ENCODE measurements at regions not wholly inside any gene's neighbourhood (a gene's known extent, or its start where the extent isn't known, plus 50 kb on each side); places are given as distances from the start of the nearest gene placed in this dataset.

DNA sequence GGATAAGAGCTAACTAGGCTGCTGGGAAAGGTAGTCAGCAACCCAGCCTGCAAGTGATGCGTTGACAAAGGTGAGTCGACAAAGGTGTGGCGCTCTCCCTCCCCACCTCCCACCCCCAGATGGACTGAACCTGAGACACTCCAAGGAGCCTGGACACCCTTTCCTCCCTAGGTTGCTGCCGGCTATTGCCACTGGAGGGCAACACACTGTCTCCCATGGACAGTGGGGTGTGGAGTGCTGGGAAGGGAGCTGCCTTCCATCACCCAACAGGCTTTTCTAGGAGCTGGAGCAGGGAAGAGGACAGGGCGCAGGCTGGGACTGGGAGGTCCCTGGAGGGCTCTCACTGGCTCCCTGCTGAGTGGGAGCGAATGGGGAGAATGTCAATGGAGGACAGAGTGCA is 75.4 kb upstream of the ARAP3 start:
- TF ChIP-seq, protein P1, sequence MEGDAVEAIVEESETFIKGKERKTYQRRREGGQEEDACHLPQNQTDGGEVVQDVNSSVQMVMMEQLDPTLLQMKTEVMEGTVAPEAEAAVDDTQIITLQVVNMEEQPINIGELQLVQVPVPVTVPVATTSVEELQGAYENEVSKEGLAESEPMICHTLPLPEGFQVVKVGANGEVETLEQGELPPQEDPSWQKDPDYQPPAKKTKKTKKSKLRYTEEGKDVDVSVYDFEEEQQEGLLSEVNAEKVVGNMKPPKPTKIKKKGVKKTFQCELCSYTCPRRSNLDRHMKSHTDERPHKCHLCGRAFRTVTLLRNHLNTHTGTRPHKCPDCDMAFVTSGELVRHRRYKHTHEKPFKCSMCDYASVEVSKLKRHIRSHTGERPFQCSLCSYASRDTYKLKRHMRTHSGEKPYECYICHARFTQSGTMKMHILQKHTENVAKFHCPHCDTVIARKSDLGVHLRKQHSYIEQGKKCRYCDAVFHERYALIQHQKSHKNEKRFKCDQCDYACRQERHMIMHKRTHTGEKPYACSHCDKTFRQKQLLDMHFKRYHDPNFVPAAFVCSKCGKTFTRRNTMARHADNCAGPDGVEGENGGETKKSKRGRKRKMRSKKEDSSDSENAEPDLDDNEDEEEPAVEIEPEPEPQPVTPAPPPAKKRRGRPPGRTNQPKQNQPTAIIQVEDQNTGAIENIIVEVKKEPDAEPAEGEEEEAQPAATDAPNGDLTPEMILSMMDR (conservative IDR thresholded peaks at IDR 0.05; ENCODE audit: low read length) = no peak
- no peak for TF ChIP-seq EZH2phosphoT487 (IDR thresholded peaks at IDR 0.05; ENCODE audit: borderline replicate concordance, low read depth, low read length)
